ENCODE measurements at regions not wholly inside any gene's neighbourhood (a gene's known extent, or its start where the extent isn't known, plus 50 kb on each side); places are given as distances from the start of the nearest gene placed in this dataset.

DNA sequence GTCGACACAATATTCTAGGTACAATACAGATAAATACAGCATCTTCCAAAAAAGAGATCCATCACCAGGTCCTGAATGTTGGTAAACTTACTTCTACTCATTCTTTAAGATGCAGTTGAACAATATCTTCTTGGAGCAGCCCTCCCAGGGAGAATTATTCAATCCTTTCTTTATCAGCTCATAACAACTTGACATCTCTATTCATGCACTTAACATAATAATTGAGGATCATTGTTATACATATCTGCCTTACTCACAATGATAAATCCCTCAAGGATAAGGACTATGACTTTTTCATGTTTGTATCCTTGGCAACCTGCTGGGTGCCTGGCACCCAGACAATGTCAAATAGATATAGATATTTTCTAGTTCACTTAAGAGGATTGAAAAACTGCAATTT is 219.5 kb downstream of the POU4F1 start:
- no peak for ATAC-seq
- Histone ChIP-seq H3K4me1 (ENCODE audit: low read depth) (no peaks in the 10 kb centered on the region), H3K36me3 (ENCODE audit: low read depth) (no peaks in the 10 kb centered on the region), H3K9me3 (no peaks in the 10 kb centered on the region), H3K4me3 (no peak overlapping the region)
- intact Hi-C loops (cut with DNase I, micrococcal nuclease): no loop called here
- no peak for DNase-seq
- TF ChIP-seq, protein P1, sequence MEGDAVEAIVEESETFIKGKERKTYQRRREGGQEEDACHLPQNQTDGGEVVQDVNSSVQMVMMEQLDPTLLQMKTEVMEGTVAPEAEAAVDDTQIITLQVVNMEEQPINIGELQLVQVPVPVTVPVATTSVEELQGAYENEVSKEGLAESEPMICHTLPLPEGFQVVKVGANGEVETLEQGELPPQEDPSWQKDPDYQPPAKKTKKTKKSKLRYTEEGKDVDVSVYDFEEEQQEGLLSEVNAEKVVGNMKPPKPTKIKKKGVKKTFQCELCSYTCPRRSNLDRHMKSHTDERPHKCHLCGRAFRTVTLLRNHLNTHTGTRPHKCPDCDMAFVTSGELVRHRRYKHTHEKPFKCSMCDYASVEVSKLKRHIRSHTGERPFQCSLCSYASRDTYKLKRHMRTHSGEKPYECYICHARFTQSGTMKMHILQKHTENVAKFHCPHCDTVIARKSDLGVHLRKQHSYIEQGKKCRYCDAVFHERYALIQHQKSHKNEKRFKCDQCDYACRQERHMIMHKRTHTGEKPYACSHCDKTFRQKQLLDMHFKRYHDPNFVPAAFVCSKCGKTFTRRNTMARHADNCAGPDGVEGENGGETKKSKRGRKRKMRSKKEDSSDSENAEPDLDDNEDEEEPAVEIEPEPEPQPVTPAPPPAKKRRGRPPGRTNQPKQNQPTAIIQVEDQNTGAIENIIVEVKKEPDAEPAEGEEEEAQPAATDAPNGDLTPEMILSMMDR (IDR thresholded peaks at IDR 0.05): no peak

DNA sequence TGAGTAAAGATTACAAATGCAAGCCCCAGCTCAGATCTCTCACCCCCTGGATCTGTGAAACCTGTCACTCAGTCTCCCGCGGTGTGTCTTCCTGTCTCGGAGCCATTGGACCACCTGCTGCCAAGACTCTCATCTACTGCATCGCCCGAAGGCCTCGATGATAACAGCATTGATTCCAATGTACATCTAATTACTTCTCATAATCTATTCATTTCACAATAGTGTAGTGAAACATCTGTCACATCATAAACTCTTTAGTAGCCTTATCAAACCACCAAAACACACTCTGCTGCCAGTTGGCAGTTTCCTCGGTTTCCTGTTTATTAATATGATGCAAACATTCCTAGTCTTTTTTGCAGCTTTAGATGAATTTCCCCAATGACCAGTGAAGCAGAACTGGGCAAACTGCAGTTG is 220.3 kb downstream of the POU4F1 start:
- DNase-seq (peak in 1 of 3 donors; percentile 6), ATAC-seq (no peak)
- TF ChIP-seq, protein P1 (IDR thresholded peaks at IDR 0.05): no peak
- H3K4me3 ChIP-seq: no peak overlapping the region
- no peaks in the 10 kb centered on the region for H3K9me3 ChIP-seq
- H3K36me3 ChIP-seq (ENCODE audit: low read depth): no peaks in the 10 kb centered on the region
- intact Hi-C loops (cut with DNase I, micrococcal nuclease): no loop called here
- no peaks in the 10 kb centered on the region for H3K4me1 ChIP-seq (ENCODE audit: low read depth)

DNA sequence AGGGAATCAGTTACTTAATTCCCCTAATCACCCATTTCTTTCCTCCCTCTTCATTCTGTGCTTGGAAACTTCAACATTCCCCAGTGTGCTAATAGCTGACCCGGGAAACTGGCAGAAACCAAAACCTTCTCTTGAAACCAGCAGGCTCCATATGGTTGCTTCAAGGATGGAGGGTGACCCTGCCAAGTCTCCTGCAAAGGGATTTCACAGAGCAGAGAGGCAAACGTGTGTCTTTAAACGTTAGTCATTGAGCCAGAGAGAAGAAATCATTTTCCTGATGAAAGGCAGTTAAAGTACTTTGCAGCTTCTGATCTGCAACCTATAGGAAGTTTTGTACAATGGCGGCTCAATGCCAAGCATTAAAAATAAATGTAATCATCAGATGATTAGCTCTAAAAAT is 220.9 kb downstream of the POU4F1 start:
- TF ChIP-seq, protein P1 (IDR thresholded peaks at IDR 0.05): no peak
- intact Hi-C loops (cut with DNase I, micrococcal nuclease): no loop called here
- H3K4me1 ChIP-seq (ENCODE audit: low read depth): no peaks in the 10 kb centered on the region
- ATAC-seq (no peak), DNase-seq (peak in 1 of 3 donors; percentile 3)
- no peaks in the 10 kb centered on the region for H3K36me3 ChIP-seq (ENCODE audit: low read depth)
- H3K9me3 ChIP-seq: no peaks in the 10 kb centered on the region
- H3K4me3 ChIP-seq: no peak overlapping the region

DNA sequence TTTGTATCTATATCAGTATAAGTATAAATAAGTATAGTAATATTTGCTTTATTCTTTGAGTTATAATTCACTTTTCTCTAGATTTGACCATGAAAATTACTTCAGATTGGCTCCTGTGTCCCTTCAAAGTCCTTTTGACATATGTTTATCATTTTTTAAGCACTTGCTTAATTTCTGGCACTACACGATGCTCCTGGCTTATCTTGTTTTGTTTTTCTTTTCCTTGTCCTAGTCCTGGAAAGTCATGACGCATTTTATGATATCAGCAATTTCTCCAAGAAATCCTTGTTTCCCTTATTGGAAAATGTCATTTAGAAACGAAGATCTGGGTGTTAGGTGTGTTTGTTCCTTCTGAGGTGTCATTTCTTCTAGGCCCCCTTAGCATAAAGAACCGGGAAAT is 226.5 kb downstream of the POU4F1 start:
- DNase-seq: no peak
- no peaks in the 10 kb centered on the region for H3K36me3 ChIP-seq (ENCODE audit: low read depth)
- no peaks in the 10 kb centered on the region for H3K9me3 ChIP-seq
- TF ChIP-seq, protein P1 (IDR thresholded peaks at IDR 0.05): no peak
- H3K4me1 ChIP-seq (ENCODE audit: low read depth): no peaks in the 10 kb centered on the region
- ATAC-seq: no peak
- no peak overlapping the region for H3K4me3 ChIP-seq
- intact Hi-C loops (cut with DNase I, micrococcal nuclease): no loop called here

DNA sequence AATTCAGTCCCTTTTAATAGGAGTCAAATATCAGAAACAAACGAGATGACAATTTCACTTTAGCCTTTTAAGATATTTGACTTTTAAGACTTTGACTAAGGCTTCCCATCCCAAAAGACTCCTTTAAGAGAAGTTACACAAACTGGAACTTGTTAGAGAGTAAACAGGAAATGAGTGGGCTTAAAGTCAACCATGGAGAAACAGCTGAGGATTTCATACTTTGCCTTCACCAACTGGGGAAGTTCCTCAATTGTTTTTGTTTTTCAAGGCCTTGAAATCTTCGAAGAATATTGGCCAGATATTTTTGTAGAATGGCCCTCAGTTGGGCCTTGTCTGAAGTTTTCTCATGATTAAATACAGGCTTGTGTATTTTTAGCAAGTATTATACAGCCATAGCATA is 227.3 kb downstream of the POU4F1 start:
- Histone ChIP-seq H3K36me3 (ENCODE audit: low read depth) (no peaks in the 10 kb centered on the region), H3K4me3 (no peak overlapping the region), H3K9me3 (no peaks in the 10 kb centered on the region), H3K4me1 (ENCODE audit: low read depth) (no peaks in the 10 kb centered on the region)
- TF ChIP-seq, protein P1 (IDR thresholded peaks at IDR 0.05): no peak
- ATAC-seq (no peak), DNase-seq (no peak)
- intact Hi-C loops (cut with DNase I, micrococcal nuclease): no loop called here

DNA sequence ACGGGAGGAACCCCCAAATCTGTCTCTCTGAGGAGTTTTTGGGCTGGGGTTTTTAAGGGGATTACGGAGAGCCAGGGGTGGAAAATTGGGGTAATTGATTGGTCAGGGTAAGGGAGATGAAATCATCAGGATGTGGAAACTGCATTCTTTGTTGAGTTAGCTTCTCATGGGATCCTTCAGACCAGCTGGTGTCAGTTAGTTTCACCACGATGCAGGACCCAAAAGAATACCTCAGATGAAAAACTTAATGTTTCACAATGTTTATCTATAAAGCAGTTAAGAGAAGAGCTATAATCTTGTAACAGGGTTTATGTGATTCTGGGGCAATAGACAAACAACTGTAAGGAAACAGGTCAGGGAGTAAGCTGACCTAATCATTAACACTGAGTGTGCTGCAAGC is 230.8 kb downstream of the POU4F1 start:
- intact Hi-C loops (cut with DNase I, micrococcal nuclease): no loop called here

More for the DNA sequence above, 230.8 kb downstream of the POU4F1 start:
- no peak overlapping the region for H3K4me3 ChIP-seq
- ATAC-seq: no peak
- no peak for DNase-seq
- no peaks in the 10 kb centered on the region for H3K4me1 ChIP-seq (ENCODE audit: low read depth)
- TF ChIP-seq, protein P1 (IDR thresholded peaks at IDR 0.05): no peak
- H3K9me3 ChIP-seq: no peaks in the 10 kb centered on the region
- H3K36me3 ChIP-seq (ENCODE audit: low read depth): no peaks in the 10 kb centered on the region

Measured in mucosa of descending colon (tissue), 3 donors.